Right forelimb (tissue), 1 donor: ENCODE measurements at regions not wholly inside any gene's neighbourhood (a gene's known extent, or its start where the extent isn't known, plus 50 kb on each side); places are given as distances from the start of the nearest gene placed in this dataset.

Source experiments
- DNase-seq: peaks from one replicate; pipeline ENCODE4 v3.0.0-alpha.2; 2018

DNA sequence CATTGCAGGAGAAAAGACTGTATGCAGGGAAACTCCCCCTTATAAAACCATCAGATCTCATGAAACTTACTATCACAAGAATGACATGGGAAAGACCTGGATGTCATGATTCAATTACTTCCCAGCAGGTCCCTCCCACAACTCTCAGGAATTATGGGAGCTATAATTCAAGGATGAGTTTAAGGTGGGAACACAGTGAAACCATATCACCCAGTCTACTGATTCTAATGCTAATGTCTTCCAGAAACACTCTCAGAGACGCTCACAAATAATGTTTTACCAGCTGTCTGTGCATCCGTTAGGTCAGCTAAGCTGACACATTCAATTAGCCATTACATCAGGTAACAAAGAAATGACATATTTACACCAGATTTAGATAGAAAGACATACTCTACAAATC, 637.9 kb downstream of the NLGN4Y start:
- DNase-seq, result no peak

DNA sequence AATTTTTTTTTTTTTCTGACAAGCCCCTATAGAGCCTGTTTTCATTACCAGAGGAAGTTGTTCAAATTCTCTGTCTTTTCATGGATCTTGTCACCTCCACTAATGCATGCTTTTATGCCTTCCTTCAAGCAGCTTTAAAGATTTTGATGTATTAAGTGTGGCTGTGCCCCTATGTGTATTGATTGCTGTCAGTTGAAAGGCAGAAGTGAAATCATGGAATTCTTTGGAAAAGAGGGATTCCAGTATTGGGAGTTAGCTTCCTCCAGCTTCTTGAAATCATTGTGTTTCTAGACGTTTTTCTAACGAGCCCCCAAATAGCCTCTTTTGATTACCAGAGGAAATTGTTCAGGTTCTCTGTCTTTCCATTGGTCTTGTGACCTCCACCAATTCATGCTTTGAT, 655.6 kb downstream of the NLGN4Y start:
- no peak for DNase-seq

DNA sequence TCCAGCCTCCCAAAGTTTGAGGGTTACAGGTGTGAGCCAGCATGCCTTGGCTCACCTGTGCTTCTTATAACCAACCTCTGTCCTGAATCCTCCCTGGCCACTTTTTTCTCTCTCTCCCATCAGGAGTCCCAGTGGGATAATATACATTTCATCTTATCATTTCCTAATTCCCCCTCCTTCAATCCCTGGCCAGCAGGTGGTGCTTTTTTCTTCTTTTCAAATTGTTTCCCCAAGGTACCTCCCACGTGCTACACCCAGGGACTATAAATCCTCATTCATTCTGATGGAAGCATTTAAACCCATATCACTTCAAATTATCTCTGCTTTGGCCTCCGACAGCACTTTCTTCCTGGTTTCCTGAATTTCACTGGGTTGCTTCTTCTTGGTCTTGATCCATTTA, 704.7 kb downstream of the NLGN4Y start:
- no peak for DNase-seq

DNA sequence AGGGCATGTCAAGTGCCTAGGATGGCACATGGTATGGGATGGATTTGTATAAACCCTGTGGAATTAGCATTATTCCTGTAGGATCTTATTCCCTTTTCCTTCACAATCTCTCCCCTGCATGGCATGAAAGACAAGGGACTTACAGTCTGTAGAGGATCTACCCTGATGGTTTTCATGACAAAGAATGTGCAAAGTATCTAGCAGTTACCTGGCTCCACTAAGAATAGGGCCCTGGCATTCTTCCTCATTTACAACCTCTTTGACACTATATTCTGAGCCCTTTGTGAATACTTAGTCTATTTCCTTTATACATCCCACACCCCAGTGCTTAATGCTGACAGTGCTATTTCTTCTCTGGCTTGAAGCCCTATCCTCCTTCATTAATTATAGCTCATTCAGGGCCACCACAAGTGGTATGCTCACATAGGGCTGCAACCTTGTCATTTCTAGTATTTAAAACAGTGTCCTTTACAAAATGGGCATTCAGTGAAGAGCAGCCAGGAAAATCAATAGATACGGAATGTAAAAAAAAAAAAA, 715.3 kb downstream of the NLGN4Y start:
- DNase-seq, result no peak

DNA sequence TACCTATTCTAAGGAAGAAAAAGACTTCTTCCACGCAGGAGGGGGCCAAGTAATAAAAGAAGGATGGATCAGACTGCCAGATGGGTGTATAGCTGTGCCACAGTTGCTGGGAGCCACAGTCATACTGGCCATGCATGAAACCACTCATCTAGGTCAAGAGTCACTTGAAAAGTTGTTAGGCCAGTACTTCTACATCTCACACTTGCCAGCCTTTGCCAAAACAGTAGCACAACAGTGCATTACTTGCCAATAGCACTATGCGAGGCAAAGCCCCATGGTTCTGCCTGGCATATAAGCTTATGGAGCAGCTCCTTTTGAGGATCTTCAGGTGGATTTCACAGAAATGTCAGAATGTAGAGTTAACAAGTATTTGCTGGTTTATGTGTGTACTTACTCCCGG, 735.0 kb downstream of the NLGN4Y start:
- DNase-seq, result no peak

DNA sequence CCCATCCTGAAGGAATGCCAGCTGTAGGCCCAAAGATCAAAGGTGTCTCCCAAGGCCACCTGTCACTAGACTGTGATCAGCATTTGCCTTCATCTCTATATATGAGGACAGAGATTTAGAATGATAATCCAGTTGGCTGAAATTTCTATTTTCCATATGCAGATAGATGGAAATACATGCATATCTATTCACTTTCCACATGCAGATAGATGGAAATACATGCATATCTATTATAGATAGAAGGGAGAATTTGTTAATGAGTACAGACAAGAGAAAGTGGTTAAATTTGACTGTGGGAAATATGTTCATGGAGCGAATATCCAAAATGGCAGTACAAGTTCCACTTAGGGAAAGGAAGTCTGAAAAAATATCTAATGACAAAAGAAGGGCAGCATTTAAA, 762.2 kb downstream of the NLGN4Y start:
- no peak for DNase-seq

DNA sequence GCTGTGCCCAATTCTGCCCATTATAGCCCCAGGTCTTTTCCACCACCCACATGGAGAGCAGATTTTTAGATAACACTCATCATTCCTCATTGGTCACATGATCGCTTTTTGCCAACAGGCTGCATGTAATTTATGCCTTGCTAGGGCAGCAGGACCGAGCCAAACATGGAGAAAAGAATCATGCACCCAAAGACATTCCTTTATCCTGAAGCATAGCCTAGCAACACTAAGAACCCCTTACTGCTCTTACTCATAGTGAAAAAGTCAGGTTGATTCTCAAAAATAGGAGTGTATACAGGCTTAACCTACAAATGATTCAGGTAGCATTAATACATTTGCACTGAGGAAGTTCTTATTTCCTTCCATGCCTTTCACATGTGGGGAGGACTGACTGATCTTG, 765.5 kb downstream of the NLGN4Y start:
- no peak for DNase-seq

DNA sequence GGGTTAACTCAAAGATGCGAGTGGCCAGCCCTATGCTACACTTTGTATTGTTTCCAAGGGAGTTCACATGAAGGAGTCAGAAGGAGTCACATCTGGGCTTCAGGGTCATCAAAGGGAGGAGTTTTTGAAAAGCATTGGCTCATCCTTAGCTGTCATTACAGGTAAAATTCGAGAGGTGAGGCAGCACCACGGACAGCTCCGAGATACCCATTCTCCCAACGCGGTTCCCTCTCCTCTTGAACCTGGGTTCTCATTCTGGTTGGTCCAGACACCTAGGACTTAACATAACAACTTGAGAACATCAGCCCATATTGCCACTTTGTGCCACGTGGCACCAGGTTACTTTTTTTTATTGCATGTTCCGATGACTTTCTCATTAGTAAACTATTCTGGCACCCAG, 768.6 kb downstream of the NLGN4Y start:
- no peak for DNase-seq

DNA sequence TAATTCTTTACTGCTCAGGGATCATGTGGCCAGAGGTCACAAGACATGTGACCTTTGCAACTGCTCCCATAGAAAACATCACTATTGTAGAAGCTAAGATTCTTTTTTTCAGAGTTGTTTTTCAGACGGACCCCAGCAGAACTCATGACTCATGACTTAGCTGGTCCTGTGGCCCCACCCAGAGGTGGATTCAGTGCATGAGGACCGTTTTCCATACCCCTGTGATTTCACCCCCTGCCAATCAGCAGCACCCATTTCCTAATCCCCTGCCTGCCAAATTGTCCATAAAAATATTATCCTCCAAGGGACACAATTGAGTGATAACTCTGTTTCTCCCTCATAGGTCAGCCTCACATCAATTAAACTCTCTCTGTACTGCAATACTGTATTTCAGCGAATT, 777.5 kb downstream of the NLGN4Y start:
- no peak for DNase-seq

DNA sequence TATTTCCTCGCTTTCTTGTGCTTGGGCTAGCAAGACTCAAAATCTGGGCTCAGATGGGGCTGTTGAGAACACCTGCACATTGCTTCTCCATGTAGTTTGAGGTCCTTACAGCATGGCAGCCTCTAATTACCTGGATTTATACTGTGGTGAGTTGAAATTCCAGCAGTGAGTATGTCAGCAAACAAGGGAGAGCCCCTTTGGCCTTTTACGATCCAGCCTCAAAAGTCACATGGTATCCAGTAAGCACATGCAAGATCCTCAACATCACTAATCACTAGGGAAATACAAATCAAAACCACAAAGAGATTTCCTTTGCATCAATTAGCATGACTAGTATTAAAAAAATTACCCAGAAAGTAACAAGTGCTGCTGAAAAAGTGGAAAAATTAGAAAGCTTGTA, 787.8 kb downstream of the NLGN4Y start:
- no peak for DNase-seq

DNA sequence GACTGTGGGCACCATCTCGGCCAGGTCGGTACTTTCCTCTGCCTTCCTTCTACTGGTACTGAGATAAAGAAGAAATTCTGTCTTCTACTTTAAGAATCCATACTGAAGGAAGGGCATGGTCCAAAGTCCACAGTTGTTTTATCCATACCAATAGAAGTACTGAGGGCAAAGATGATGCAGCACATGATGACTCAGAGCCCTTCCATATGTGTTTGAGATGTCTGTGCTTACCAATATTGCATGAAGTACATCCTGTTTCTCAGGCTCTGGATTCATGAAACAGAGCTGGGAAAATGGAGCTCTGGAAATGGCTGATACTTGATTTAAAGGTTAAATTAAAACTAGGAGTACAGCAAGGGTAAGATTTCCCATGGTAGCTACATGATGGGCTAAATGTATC, 799.9 kb downstream of the NLGN4Y start:
- no peak for DNase-seq

DNA sequence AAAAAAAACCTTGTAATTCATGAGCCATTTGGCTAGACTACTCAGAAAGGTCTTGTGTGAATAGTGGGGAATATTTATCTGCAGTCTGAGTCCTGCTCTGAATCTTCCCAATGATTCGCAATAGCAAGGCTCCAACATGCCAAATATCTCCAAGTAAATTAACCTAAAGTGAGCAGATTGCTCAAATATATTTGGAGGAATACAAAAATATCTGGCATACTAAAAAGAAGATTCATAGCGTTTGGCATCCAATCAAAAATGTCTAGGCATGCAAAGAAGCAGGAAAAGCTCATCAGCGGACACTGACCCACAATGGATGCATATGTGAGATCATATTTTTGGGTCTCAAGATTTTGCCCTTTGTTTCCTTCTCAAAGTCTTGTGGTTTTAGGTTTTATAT, 800.9 kb downstream of the NLGN4Y start:
- no peak for DNase-seq

DNA sequence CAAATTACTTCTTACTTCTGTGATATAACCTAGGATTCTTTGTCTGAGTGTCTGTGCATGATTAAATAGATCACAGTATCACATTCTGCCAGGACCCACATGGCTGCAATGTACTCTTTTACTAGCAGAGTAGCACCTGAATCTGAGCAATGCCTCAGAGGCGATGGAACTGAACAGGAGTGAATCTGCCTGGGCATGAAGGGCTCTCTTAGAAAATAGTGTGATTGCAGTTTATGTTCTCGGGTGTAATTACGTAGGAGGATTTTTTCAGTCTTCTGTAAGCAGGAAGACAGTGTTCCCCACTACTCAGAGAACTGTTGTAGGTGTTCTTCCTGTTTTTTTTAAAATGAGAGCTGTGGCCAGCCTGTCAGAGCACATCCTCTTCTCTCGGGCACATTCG, 802.3 kb downstream of the NLGN4Y start:
- no peak for DNase-seq

DNA sequence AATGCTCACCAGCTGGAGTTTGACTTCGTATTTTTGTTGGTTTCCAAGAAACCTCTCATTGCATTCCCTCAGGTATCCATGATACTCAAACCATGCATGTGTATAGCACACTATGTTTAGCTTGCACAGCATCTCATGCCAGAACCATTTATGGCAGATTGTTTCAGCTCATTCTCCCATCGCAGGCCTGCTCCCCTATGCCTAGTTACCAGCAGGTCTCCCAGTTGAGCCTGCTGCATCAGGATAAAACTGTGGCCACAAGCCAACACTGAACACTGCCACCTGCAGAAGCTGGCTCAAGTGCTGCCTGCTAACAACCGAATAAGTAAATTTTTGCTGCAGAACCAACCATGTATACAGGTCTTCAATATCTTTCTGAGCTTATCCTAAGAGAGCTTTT, 804.5 kb downstream of the NLGN4Y start:
- no peak for DNase-seq

DNA sequence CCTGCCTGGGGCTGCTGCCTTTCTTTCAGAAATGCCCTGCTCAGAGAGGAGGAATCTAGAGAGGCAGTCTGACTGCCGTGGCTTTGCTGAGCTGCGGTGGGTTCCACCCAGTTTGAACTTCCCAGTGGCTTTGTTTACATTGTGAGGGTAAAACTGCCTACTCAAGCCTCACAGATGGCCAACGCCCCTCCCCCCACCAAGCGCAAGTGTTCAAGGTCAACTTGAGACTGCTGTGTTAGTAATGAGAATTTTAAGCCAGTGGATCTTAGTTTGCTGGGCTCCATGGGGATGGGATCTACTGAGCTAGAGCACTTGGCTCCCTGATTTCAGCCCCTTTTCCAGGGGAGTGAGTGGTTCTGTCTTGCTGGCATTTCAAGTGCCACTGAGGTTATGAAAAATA, 819.2 kb downstream of the NLGN4Y start:
- no peak for DNase-seq

DNA sequence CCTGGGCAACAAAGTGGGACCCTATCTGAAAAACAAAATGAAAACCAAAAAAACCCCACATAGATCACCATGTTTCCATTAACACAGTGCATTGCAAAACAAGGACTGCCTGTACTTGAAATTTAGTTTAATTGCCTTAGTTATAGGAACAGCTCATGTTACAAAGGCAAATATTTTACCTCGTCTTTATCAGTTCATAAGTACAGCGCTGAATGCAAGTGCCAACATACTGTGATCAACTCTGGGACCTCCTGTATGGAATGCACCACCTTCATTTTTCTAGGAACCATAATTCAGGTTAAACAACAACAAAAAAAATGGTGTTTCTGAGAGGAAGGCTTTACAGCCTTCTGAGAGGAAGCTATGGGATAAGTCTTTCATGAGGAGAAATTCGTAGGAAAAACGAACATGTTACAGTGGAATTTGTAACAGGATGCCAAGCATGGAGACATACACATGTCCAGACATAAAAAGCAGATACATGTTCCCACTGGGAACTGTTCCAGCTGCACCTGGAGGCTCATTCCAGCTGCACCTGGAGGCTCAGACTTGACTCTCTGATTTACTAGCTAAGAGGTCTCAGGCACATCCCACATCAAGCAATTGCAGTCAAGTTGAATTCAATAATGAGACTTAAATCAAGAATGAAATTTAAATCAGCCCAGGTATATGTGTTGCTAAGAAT, 821.3 kb downstream of the NLGN4Y start:
- DNase-seq, result no peak

DNA sequence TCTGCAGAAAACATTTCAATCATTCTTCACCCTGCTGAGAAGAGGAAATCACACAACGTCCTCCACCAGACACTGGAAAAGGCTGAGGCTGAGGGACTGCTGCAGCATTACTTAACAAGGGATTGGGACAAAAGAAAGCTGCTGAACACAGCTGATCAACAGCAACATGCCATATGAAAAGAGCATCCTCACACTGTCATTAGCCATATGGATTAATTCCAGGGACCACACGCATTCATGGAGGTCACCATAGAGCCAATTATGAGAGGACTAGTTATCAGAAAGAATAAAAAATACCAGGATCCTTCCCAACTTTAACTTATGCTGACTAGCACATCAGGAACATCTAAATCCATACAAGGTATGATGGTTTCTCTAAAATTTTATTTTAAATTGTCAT, 825.0 kb downstream of the NLGN4Y start:
- DNase-seq, result no peak

DNA sequence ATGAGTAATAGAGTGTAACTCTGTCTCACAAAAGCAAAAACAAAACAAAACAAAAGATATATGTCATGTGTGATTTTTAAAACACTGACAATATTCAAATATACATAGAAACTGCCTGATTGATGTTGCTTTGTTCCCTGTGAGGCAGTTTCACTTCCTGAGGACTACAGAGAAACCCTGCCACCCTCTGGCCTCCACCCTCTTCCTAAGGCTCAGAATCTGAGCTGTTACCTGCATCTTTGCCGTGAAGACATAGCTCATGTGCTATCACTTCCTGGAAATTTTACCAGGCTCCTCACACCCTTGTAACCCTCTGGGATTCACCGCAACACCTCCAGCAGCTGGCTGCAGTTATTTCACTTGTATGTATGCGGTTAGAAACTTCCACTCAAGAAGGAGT, 831.0 kb downstream of the NLGN4Y start:
- no peak for DNase-seq

DNA sequence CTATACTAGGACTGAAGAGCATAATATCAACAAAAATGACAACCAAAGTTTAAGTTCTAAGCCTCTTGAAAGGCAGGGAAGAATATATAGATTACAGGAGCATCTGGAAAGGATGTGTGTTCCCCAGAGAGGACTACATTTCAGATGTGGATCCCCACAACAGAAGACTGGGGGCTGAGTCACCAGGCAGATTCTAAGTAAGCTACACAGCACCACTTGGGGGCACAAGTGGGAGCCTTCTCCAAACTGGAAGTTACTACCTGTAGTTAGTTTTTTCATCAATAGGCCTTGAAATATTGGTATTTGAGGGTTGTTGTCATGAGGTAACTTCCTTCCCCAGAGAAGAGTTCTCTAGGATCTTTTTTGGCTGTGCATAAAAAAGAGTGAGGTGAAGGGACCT, 836.1 kb downstream of the NLGN4Y start:
- DNase-seq, result no peak

DNA sequence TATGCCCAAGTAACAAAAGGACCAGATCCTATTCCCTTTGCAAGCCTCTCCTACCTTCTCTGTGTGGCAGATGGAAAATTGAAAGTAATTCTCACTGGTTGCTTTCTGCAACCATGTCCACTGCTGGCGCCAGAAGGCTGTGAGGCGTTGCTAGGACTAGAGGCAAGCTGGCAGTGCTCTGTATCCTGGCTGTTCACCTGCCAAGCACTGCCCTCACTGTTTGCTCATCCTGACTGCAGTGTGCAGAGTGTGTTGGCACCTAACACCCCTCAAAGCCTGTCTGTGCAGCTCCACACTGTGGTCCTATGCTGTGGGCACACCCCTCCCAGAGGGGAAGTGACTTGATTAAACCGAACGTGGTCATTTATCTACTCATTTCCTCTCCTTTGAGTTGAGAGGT, 840.7 kb downstream of the NLGN4Y start:
- no peak for DNase-seq

DNA sequence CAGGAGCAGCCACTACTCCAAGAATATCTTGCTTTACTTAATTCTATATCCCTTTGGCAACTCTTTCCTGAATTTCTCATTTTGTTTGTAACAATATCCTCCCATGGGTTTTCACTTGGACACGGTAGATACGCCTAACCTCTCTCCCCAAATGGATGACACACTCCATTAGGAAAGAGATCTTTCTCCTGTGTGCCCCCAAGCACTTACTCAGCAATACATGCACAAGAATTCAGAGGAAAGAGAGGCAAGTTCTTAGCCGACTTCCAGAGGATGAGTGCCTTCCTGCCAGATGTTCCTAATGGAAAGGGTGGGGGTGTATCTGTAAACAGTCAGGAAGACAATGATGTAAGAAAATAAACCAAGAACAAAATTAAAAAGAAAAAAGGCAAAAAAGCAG, 844.5 kb downstream of the NLGN4Y start:
- DNase-seq, result no peak

DNA sequence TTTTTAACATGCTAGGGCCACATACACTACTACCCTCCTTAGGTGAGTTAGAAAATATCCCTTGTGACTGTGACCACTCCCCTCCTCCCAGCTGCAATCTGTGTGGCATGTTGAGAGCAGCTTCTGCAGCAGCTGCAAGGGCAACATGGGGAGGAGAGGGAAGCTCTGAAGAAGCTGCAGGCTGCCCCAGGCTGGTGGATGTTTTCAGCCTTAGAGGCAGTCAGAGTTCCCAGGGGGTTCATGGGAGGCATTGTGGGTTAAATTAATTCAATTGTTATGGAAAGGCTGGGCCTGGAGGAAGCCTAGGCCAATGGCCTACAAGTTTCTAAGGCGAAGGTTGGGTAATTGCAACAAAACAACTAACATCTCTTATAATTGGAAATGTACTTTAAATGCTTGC, 860.8 kb downstream of the NLGN4Y start:
- no peak for DNase-seq

DNA sequence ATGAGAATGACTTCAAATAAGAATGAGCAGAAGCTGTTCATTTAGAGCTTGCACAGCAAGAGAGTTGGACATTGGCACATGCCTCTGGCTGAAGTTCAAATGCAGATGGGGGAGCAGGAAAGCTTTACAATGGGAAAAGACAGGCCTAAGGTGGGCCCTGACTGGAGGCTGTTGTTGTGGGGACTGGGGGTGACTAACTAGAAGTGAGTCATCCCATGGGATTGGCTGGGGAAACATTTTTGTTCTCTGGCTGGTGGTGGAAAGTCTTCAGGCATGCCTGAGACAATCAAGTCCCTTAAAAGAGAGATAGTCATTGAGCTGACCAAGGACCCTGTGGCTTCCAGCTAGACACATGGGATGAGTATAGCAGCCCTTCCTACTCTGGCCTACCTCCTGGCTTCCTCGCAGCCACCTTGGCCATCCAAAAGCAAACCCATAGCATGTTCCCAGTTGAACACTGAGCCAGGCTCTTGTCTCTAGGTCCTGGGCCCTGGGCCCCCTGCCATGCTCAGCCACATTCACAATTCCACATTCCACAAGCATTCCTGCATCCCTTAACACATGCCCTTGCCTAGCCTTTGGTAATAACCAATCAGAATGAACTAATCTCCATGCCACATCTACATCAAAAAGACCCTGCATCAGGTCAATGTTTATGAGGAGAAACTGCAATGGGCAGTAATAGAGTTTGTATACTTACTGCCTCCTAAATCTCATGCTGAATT, 873.4 kb downstream of the NLGN4Y start:
- no peak for DNase-seq

DNA sequence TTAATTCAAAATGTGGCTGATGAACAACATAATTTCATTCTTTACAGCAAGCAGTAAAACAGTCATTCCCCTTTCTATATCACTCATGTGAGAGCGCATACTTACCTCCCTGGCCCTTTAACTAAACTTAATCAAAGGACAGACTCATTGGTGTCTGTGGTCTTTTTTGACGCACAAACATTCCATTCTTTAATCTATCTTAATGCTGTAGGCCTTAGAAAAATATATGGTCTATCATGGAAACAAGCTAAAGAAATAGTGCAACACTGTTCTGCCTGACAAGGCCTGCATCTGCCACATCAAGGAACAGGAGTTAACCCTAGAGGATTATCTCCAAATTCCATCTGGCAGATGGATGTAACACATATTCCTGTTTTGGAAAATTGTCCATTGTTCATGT, 878.1 kb downstream of the NLGN4Y start:
- no peak for DNase-seq

DNA sequence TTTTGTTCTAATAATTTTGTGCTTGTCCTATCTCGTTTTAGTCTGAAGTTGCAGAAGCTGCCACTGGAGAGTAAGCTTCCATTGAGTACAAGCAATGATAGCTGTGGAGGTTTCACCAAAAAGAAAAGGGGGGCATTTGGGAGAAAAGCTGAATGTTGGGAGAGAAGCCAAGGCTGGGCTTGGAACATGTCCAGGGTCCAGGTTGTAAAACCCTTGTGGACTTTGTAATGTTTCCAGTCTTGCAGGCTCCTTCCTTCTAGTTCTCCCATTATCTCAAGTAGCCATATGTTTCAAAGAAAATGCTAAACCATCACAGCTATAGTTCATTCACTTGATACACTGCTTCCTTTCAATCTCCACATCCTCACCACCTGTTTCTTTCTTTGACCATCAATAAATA, 880.2 kb downstream of the NLGN4Y start:
- no peak for DNase-seq
